Choroid plexus epithelial cell (primary cell): ENCODE measurements at regions not wholly inside any gene's neighbourhood (a gene's known extent, or its start where the extent isn't known, plus 50 kb on each side); places are given as distances from the start of the nearest gene placed in this dataset.
"Not testable (repeated sequence)": the region's sequence is repeated elsewhere in the genome, so short reads cannot be mapped to it uniquely, and the experiment has no call there.

Source experiments
- DNase-seq: peaks from one replicate; pipeline ENCODE4 v3.0.0-alpha.2; 2010; ENCODE audit warnings: low read depth
- H3K4me3 ChIP-seq: 2 replicates; pipeline ENCODE4 v1.5.1; 2011; ENCODE audit warnings: low read depth, mild to moderate bottlenecking, control low read depth, low read length, moderate library complexity
- CTCF ChIP-seq: conservative IDR thresholded peaks from 2 replicates; pipeline ENCODE4 v1.5.1; 2011; ENCODE audit warnings: low read depth, mild to moderate bottlenecking, control low read depth, inconsistent platforms, low read length, moderate library complexity

- no peak overlapping the region for H3K4me3 ChIP-seq
- no peak for TF ChIP-seq CTCF
- no peak for DNase-seq
These were observed 703.4 kb upstream of the ANKRD30A start for GRCh38 chr10:36421992-36422391.

GRCh38 chr10:36416513-36416912 is 708.9 kb upstream of the ANKRD30A start:
- DNase-seq = no peak
- no peak overlapping the region for H3K4me3 ChIP-seq
- no peak for TF ChIP-seq CTCF

- H3K4me3 ChIP-seq = no peak overlapping the region
- DNase-seq = no peak
- TF ChIP-seq CTCF = no peak
These were observed 712.5 kb upstream of the ANKRD30A start for GRCh38 chr10:36412942-36413341.

GRCh38 chr10:36400238-36400637 is 725.2 kb upstream of the ANKRD30A start:
- DNase-seq, H3K4me3 ChIP-seq: not testable (repeated sequence)

- H3K4me3 ChIP-seq = no peak overlapping the region
- TF ChIP-seq CTCF = no peak
- DNase-seq = peak; percentile 49
These were observed 731.6 kb upstream of the ANKRD30A start for GRCh38 chr10:36393801-36394200.

GRCh38 chr10:36391405-36391804 is 734.0 kb upstream of the ANKRD30A start:
- TF ChIP-seq CTCF = no peak
- DNase-seq = no peak
- H3K4me3 ChIP-seq = no peak overlapping the region

- H3K4me3 ChIP-seq = no peak overlapping the region
- no peak for DNase-seq
- no peak for TF ChIP-seq CTCF
These were observed 735.2 kb upstream of the ANKRD30A start for GRCh38 chr10:36390221-36390620.

GRCh38 chr10:36388166-36388565 is 737.2 kb upstream of the ANKRD30A start:
- DNase-seq = peak; percentile 26
- no peak for TF ChIP-seq CTCF
- no peak overlapping the region for H3K4me3 ChIP-seq
